HEK293 (cell line): ENCODE measurements at regions not wholly inside any gene's neighbourhood (a gene's known extent, or its start where the extent isn't known, plus 50 kb on each side); places are given as distances from the start of the nearest gene placed in this dataset.

Experiments used
- CTCF ChIA-PET: fragments of 350-600 bp; formaldehyde crosslinking; extraction: SDS; loops from one replicate; lab custom pipeline; 2021; ENCODE audit warnings: antibody characterized with exemption; lab: Yijun Ruan, JAX
- POLR2A ChIA-PET: fragments of 300-600 bp; formaldehyde crosslinking; extraction: SDS; loops from one replicate; lab custom pipeline; 2020; ENCODE audit warnings: antibody characterized with exemption, inconsistent platforms; lab: Yijun Ruan, JAX
- H3K27ac ChIP-seq: fragments of 200-500 bp; sonication (Bioruptor generic); 2 replicates; pipeline ENCODE4 v1.5.1; 2014; ENCODE audit warnings: low read depth, low read length, control low read depth, inconsistent platforms; ENCODE audit errors: extremely low read depth
- H3K36me3 ChIP-seq, 2 experiments: fragments of 200-500 bp in 1 of 2; sonication (Bioruptor generic) in 1 of 2; 1 replicate in 1 of 2; 2 replicates in 1 of 2; pipeline ENCODE4 v1.5.1; 2014 to 2017; ENCODE audit warnings: inconsistent platforms in 2 of 2, low read length in 2 of 2; ENCODE audit not compliant: control insufficient read depth in 2 of 2, insufficient read depth in 1 of 2
- H3K4me1 ChIP-seq: fragments of 200-500 bp; sonication (Bioruptor generic); 2 replicates; pipeline ENCODE4 v1.5.1; 2014; ENCODE audit warnings: mild to moderate bottlenecking, low read length, inconsistent platforms; ENCODE audit not compliant: control insufficient read depth, insufficient read depth
- H3K4me3 ChIP-seq: 2 replicates; pipeline ENCODE4 v1.5.1; 2011; ENCODE audit warnings: low read depth, mild to moderate bottlenecking, control low read depth, low read length, moderate library complexity
- H3K9me3 ChIP-seq: fragments of 200-500 bp; sonication (Bioruptor generic); 2 replicates; pipeline ENCODE4 v1.5.1; 2014; ENCODE audit warnings: low read depth, low read length, inconsistent platforms; ENCODE audit not compliant: control insufficient read depth, insufficient read depth
- GLI2 ChIP-seq: fragments of 450-650 bp; formaldehyde crosslinking; IDR thresholded peaks from 2 replicates; pipeline ENCODE4; 2017; ENCODE audit warnings: missing biosample characterization, missing genetic modification characterization, low read depth, borderline replicate concordance
- KLF1 ChIP-seq: fragments of 450-650 bp; formaldehyde crosslinking; IDR thresholded peaks from 2 replicates; pipeline ENCODE4 v1.5.1; 2016; ENCODE audit warnings: missing biosample characterization, missing genetic modification characterization
- KLF8 ChIP-seq: fragments of 450-650 bp; formaldehyde crosslinking; IDR thresholded peaks from 2 replicates; pipeline ENCODE4 v1.5.1; 2016; ENCODE audit warnings: missing biosample characterization, missing genetic modification characterization
- REPIN1 ChIP-seq: fragments of 450-650 bp; formaldehyde crosslinking; IDR thresholded peaks from 2 replicates; pipeline ENCODE4 v1.5.1; 2017; ENCODE audit warnings: missing biosample characterization, missing genetic modification characterization, low read depth
- SCRT1 ChIP-seq: fragments of 450-650 bp; formaldehyde crosslinking; IDR thresholded peaks from 2 replicates; pipeline ENCODE4 v1.5.1; 2016; ENCODE audit warnings: missing biosample characterization, missing genetic modification characterization, borderline replicate concordance
- SCRT2 ChIP-seq: fragments of 450-650 bp; formaldehyde crosslinking; IDR thresholded peaks from 2 replicates; pipeline ENCODE4 v1.5.1; 2016; ENCODE audit warnings: missing biosample characterization, missing genetic modification characterization
- SP3 ChIP-seq: fragments of 450-650 bp; formaldehyde crosslinking; IDR thresholded peaks from 2 replicates; pipeline ENCODE4 v1.5.1; 2016; ENCODE audit warnings: missing biosample characterization, missing genetic modification characterization
- SP7 ChIP-seq: fragments of 450-650 bp; formaldehyde crosslinking; IDR thresholded peaks from 2 replicates; pipeline ENCODE4 v1.5.1; 2016; ENCODE audit warnings: missing biosample characterization, missing genetic modification characterization
- ZBTB20 ChIP-seq: fragments of 450-650 bp; formaldehyde crosslinking; IDR thresholded peaks from 2 replicates; pipeline ENCODE4 v1.5.1; 2016; ENCODE audit warnings: missing biosample characterization, missing genetic modification characterization
- ZBTB8A ChIP-seq: fragments of 450-650 bp; formaldehyde crosslinking; IDR thresholded peaks from 2 replicates; pipeline ENCODE4 v1.5.1; 2016; ENCODE audit warnings: missing biosample characterization, missing genetic modification characterization
- ZEB2 ChIP-seq: fragments of 450-650 bp; formaldehyde crosslinking; IDR thresholded peaks from 2 replicates; pipeline ENCODE4 v1.5.1; 2016; ENCODE audit warnings: missing biosample characterization, missing genetic modification characterization
- ZNF2 ChIP-seq: fragments of 450-650 bp; formaldehyde crosslinking; IDR thresholded peaks from 2 replicates; pipeline ENCODE4 v1.5.1; 2016; ENCODE audit warnings: missing biosample characterization, missing genetic modification characterization
- ZNF292 ChIP-seq: fragments of 450-650 bp; formaldehyde crosslinking; IDR thresholded peaks from 2 replicates; pipeline ENCODE4 v1.5.1; 2016; ENCODE audit warnings: low read depth, missing biosample characterization, missing genetic modification characterization, borderline replicate concordance
- ZNF426 ChIP-seq: fragments of 450-650 bp; formaldehyde crosslinking; IDR thresholded peaks from 2 replicates; pipeline ENCODE4 v1.5.1; 2017; ENCODE audit warnings: missing biosample characterization, missing genetic modification characterization, mild to moderate bottlenecking, inconsistent platforms, moderate library complexity
- ZNF560 ChIP-seq: fragments of 450-650 bp; formaldehyde crosslinking; IDR thresholded peaks from 2 replicates; pipeline ENCODE4 v1.5.1; 2017; ENCODE audit warnings: missing biosample characterization, missing genetic modification characterization, borderline replicate concordance
- ZNF600 ChIP-seq: fragments of 450-650 bp; formaldehyde crosslinking; IDR thresholded peaks from 2 replicates; pipeline ENCODE4 v1.5.1; 2016; ENCODE audit warnings: missing biosample characterization, missing genetic modification characterization
- ZNF629 ChIP-seq: fragments of 450-650 bp; formaldehyde crosslinking; IDR thresholded peaks from 2 replicates; pipeline ENCODE4 v1.5.1; 2017; ENCODE audit warnings: missing biosample characterization, missing genetic modification characterization
- ZNF677 ChIP-seq: fragments of 450-650 bp; IDR thresholded peaks from 2 replicates; pipeline ENCODE4 v1.5.0; 2018; ENCODE audit warnings: missing biosample characterization, mild to moderate bottlenecking, missing genetic modification characterization, moderate library complexity
- ZNF843 ChIP-seq: fragments of 450-650 bp; formaldehyde crosslinking; IDR thresholded peaks from 2 replicates; pipeline ENCODE4 v1.5.1; 2016; ENCODE audit warnings: missing biosample characterization, missing genetic modification characterization
- ZSCAN16 ChIP-seq: fragments of 450-650 bp; formaldehyde crosslinking; IDR thresholded peaks from 2 replicates; pipeline ENCODE4 v1.5.1; 2016; ENCODE audit warnings: missing biosample characterization, missing genetic modification characterization
- ZXDB ChIP-seq: fragments of 450-650 bp; formaldehyde crosslinking; IDR thresholded peaks from 2 replicates; pipeline ENCODE4 v1.5.1; 2016; ENCODE audit warnings: missing biosample characterization, missing genetic modification characterization
- TF ChIP-seq, protein P1 (sequence below): fragments of 450-650 bp; formaldehyde crosslinking; IDR thresholded peaks from 2 replicates; pipeline ENCODE4 v1.5.1; 2016; ENCODE audit warnings: missing biosample characterization, missing genetic modification characterization
- TF ChIP-seq, protein P2 (sequence below): fragments of 450-650 bp; formaldehyde crosslinking; IDR thresholded peaks from 2 replicates; pipeline ENCODE4 v1.5.1; 2016; ENCODE audit warnings: missing biosample characterization, missing genetic modification characterization
- TF ChIP-seq, protein P3 (sequence below): fragments of 450-650 bp; formaldehyde crosslinking; IDR thresholded peaks from 2 replicates; pipeline ENCODE4 v1.5.1; 2016; ENCODE audit warnings: missing biosample characterization, missing genetic modification characterization
- TF ChIP-seq, protein P4 (sequence below): fragments of 450-650 bp; formaldehyde crosslinking; IDR thresholded peaks from 2 replicates; pipeline ENCODE4 v1.5.1; 2016; ENCODE audit warnings: missing biosample characterization, missing genetic modification characterization
- TF ChIP-seq, protein P5 (sequence below): fragments of 450-650 bp; formaldehyde crosslinking; IDR thresholded peaks from 2 replicates; pipeline ENCODE4 v1.5.1; 2016; ENCODE audit warnings: missing biosample characterization, missing genetic modification characterization

DNA sequence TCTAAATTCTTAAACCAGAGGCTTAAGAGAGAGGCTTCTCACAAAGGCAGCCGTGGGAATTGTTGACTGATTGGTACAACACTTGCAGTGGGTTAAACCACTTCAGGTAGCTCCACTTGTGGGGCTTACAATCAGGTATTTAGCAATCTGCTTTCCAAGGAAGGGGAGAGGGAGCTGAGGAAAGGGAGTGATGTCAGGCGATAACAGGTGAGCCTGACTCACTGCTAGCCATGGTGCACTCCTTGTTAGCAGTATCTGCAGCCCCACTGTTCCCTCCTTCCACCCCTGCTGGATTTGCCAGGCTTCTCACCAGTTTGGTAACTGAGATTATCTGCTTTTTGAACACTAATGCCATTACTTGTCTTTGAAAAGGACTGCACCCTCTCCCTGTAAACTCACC lies 1056.7 kb upstream of the FANCL start:
- no peak overlapping the region for H3K27ac ChIP-seq
- POLR2A ChIA-PET = no interaction called here
- CTCF ChIA-PET = interaction anchor here (0.6 kb wide), 1 partner anchor 318 kb away, joined by 3 read pairs; no protein-coding TSS in a partner anchor

DNA sequence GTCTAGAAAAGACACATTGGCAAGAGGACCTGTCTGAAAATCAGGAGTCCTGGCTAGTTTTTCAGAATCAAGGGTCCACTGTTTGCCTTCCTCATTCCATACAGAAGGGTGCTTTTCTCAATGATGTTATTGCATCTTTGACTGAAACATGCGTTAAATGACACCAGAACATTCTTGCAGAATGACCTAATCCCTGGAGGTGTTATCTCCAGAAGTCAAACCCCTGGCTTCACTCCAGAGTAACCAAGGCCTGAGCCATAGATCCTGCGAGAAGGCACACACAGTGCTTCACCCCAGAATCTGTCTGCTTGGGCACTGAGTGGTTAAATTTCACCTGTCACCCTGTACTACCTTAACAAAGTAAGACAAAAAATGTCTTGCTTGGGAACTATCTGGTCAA lies 1055.2 kb upstream of the FANCL start:
- Histone ChIP-seq H3K4me3 (no peak overlapping the region), H3K4me1 (peaks cover 3% of the 10 kb centered on the region), H3K9me3 (no peaks in the 10 kb centered on the region), H3K36me3 (no peaks in the 10 kb centered on the region), H3K27ac (no peak overlapping the region)
- ChIA-PET POLR2A (no interaction called here), CTCF (no interaction called here)
- TF ChIP-seq ZNF292 (tag by site-specific recombination) = no peak
- TF ChIP-seq, protein P1, sequence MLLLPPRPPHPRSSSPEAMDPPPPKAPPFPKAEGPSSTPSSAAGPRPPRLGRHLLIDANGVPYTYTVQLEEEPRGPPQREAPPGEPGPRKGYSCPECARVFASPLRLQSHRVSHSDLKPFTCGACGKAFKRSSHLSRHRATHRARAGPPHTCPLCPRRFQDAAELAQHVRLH (tag by site-specific recombination) = no peak
- TF ChIP-seq REPIN1 = no peak
- no peak for TF ChIP-seq ZNF560 (tag by site-specific recombination)
- peak; percentile 36; the same call in 1 of the 2 replicates for TF ChIP-seq ZEB2 (tag by site-specific recombination)
- TF ChIP-seq, protein P2, sequence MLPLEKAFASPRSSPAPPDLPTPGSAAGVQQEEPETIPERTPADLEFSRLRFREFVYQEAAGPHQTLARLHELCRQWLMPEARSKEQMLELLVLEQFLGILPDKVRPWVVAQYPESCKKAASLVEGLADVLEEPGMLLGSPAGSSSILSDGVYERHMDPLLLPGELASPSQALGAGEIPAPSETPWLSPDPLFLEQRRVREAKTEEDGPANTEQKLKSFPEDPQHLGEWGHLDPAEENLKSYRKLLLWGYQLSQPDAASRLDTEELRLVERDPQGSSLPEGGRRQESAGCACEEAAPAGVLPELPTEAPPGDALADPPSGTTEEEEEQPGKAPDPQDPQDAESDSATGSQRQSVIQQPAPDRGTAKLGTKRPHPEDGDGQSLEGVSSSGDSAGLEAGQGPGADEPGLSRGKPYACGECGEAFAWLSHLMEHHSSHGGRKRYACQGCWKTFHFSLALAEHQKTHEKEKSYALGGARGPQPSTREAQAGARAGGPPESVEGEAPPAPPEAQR (tag by site-specific recombination) = no peak
- TF ChIP-seq, protein P3, sequence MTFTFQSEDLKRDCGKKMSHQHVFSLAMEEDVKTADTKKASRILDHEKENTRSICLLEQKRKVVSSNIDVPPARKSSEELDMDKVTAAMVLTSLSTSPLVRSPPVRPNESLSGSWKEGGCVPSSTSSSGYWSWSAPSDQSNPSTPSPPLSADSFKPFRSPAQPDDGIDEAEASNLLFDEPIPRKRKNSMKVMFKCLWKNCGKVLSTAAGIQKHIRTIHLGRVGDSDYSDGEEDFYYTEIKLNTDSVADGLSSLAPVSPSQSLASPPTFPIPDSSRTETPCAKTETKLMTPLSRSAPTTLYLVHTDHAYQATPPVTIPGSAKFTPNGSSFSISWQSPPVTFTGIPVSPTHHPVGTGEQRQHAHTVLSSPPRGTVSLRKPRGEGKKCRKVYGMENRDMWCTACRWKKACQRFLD (tag by site-specific recombination) = no peak
- TF ChIP-seq KLF8 (tag by site-specific recombination) = 0 out of 2 replicates have a peak, but pooled peaks have one; percentile 29
- TF ChIP-seq KLF1 = no peak
- no peak for TF ChIP-seq ZNF426 (tag by site-specific recombination)
- TF ChIP-seq ZBTB8A (tag by site-specific recombination) = no peak
- peak; percentile 14; the same call in 1 of the 2 replicates for TF ChIP-seq ZBTB20 (tag by site-specific recombination)
- no peak for TF ChIP-seq ZNF677 (tag by site-specific recombination)
- TF ChIP-seq, protein P4, sequence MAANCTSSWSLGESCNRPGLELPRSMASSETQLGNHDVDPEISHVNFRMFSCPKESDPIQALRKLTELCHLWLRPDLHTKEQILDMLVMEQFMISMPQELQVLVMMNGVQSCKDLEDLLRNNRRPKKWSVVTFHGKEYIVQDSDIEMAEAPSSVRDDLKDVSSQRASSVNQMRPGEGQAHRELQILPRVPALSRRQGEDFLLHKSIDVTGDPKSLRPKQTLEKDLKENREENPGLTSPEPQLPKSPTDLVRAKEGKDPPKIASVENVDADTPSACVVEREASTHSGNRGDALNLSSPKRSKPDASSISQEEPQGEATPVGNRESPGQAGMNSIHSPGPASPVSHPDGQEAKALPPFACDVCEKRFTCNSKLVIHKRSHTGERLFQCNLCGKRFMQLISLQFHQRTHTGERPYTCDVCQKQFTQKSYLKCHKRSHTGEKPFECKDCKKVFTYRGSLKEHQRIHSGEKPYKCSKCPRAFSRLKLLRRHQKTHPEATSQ (tag by site-specific recombination) = no peak
- no peak for TF ChIP-seq ZNF2 (tag by site-specific recombination)
- TF ChIP-seq ZNF600 (tag by site-specific recombination) = no peak
- TF ChIP-seq SP3 (tag by site-specific recombination) = no peak
- no peak for TF ChIP-seq ZNF843
- TF ChIP-seq ZSCAN16 (tag by site-specific recombination) = no peak
- TF ChIP-seq ZXDB (tag by site-specific recombination) = peak; percentile 57; the same call in 1 of the 2 replicates
- peak; percentile 68 for TF ChIP-seq ZNF629
- no peak for TF ChIP-seq SP7 (tag by site-specific recombination)
- TF ChIP-seq GLI2 = no peak

More for the DNA sequence above, 1056.7 kb upstream of the FANCL start:
- peaks cover 3% of the 10 kb centered on the region for H3K4me1 ChIP-seq
- no peak for TF ChIP-seq ZBTB8A (tag by site-specific recombination)
- TF ChIP-seq, protein P5, sequence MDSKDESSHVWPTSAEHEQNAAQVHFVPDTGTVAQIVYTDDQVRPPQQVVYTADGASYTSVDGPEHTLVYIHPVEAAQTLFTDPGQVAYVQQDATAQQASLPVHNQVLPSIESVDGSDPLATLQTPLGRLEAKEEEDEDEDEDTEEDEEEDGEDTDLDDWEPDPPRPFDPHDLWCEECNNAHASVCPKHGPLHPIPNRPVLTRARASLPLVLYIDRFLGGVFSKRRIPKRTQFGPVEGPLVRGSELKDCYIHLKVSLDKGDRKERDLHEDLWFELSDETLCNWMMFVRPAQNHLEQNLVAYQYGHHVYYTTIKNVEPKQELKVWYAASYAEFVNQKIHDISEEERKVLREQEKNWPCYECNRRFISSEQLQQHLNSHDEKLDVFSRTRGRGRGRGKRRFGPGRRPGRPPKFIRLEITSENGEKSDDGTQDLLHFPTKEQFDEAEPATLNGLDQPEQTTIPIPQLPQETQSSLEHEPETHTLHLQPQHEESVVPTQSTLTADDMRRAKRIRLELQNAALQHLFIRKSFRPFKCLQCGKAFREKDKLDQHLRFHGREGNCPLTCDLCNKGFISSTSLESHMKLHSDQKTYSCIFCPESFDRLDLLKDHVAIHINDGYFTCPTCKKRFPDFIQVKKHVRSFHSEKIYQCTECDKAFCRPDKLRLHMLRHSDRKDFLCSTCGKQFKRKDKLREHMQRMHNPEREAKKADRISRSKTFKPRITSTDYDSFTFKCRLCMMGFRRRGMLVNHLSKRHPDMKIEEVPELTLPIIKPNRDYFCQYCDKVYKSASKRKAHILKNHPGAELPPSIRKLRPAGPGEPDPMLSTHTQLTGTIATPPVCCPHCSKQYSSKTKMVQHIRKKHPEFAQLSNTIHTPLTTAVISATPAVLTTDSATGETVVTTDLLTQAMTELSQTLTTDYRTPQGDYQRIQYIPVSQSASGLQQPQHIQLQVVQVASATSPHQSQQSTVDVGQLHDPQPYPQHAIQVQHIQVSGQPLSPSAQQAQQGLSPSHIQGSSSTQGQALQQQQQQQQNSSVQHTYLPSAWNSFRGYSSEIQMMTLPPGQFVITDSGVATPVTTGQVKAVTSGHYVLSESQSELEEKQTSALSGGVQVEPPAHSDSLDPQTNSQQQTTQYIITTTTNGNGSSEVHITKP = peak; percentile 88
- peak; percentile 61; the same call in 1 of the 2 replicates for TF ChIP-seq SCRT1 (tag by site-specific recombination)
- TF ChIP-seq SCRT2 (tag by site-specific recombination) = peak; percentile 86
- no peaks in the 10 kb centered on the region for H3K36me3 ChIP-seq
- no peaks in the 10 kb centered on the region for H3K9me3 ChIP-seq
- H3K4me3 ChIP-seq = no peak overlapping the region
